SIG-M5 (cell line): ENCODE measurements at regions not wholly inside any gene's neighbourhood (a gene's known extent, or its start where the extent isn't known, plus 50 kb on each side); places are given as distances from the start of the nearest gene placed in this dataset.
A peak's percentile ranks its signal among the peaks of the same experiment; 100 is the strongest.

Source experiments
- DNase-seq: peaks from one replicate; lab custom pipeline; 2025; lab: John Stamatoyannopoulos, UW

- DNase-seq, result peak; percentile 64
Observed at GRCh38 chr2:196399722-196400691, 228.6 kb upstream of the STK17B start.

- DNase-seq, result no peak
Observed at GRCh38 chr2:196403471-196403870, 232.1 kb upstream of the STK17B start.

GRCh38 chr2:196404276-196404675 lies 232.9 kb upstream of the STK17B start:
- DNase-seq, result no peak

GRCh38 chr2:196407675-196408264 lies 231.7 kb upstream of the CCDC150 start:
- no peak for DNase-seq

- no peak for DNase-seq
Observed at GRCh38 chr2:196409376-196409775, 230.1 kb upstream of the CCDC150 start.

GRCh38 chr2:196410008-196410407 lies 229.5 kb upstream of the CCDC150 start:
- no peak for DNase-seq

GRCh38 chr2:196413821-196414274 lies 225.7 kb upstream of the CCDC150 start:
- DNase-seq, result no peak

- DNase-seq, result no peak
Observed at GRCh38 chr2:196415384-196415783, 224.1 kb upstream of the CCDC150 start.

GRCh38 chr2:196420143-196420542 lies 219.4 kb upstream of the CCDC150 start:
- no peak for DNase-seq

- DNase-seq, result no peak
Observed at GRCh38 chr2:196421880-196422279, 217.6 kb upstream of the CCDC150 start.

- DNase-seq, result no peak
Observed at GRCh38 chr2:196422361-196422760, 217.2 kb upstream of the CCDC150 start.

GRCh38 chr2:196426122-196426521 lies 213.4 kb upstream of the CCDC150 start:
- no peak for DNase-seq

- DNase-seq, result no peak
Observed at GRCh38 chr2:196427986-196428634, 211.4 kb upstream of the CCDC150 start.

- DNase-seq, result no peak
Observed at GRCh38 chr2:196431076-196431475, 208.4 kb upstream of the CCDC150 start.

GRCh38 chr2:196431957-196432356 lies 207.6 kb upstream of the CCDC150 start:
- DNase-seq, result no peak

GRCh38 chr2:196433116-196433515 lies 206.4 kb upstream of the CCDC150 start:
- no peak for DNase-seq

GRCh38 chr2:196434217-196434616 lies 205.3 kb upstream of the CCDC150 start:
- no peak for DNase-seq

- no peak for DNase-seq
Observed at GRCh38 chr2:196435189-196435588, 204.3 kb upstream of the CCDC150 start.

GRCh38 chr2:196437626-196438025 lies 201.9 kb upstream of the CCDC150 start:
- DNase-seq, result no peak

GRCh38 chr2:196439760-196440159 lies 199.8 kb upstream of the CCDC150 start:
- DNase-seq, result no peak

- no peak for DNase-seq
Observed at GRCh38 chr2:196440413-196440812, 199.1 kb upstream of the CCDC150 start.

- DNase-seq, result no peak
Observed at GRCh38 chr2:196441527-196441926, 198.0 kb upstream of the CCDC150 start.

GRCh38 chr2:196442211-196442610 lies 197.3 kb upstream of the CCDC150 start:
- no peak for DNase-seq
